ENCODE measurements at regions not wholly inside any gene's neighbourhood (a gene's known extent, or its start where the extent isn't known, plus 50 kb on each side); places are given as distances from the start of the nearest gene placed in this dataset.
A peak's percentile ranks its signal among the peaks of the same experiment; 100 is the strongest.

GRCh38 chr15:39510001-39510701 is 70.7 kb upstream of the THBS1 start:
- H3K36me3 Mint-ChIP-seq: peaks cover 0 to 7% (median 0%) of the 10 kb centered on the region in 3 donors
- no peaks in the 10 kb centered on the region for H3K9me3 ChIP-seq (ENCODE audit: low read length)
- H3K4me1 ChIP-seq (ENCODE audit: insufficient read depth, low read length): no peaks in the 10 kb centered on the region
- no peak overlapping the region for H3K27ac ChIP-seq (ENCODE audit: low read depth, low read length)
- no peak for DNase-seq
- no peak overlapping the region for H3K4me3 Mint-ChIP-seq
- no peaks in the 10 kb centered on the region for H3K36me3 ChIP-seq (ENCODE audit: insufficient read depth, low read length)
- ChIA-PET CTCF (no interaction called here), POLR2A (no interaction called here)
- peaks cover 10 to 15% (median 11%) of the 10 kb centered on the region in 5 donors for H3K9me3 Mint-ChIP-seq
- H3K27ac Mint-ChIP-seq: no peak overlapping the region
- peaks cover 4% of the 10 kb centered on the region for H3K27me3 ChIP-seq (ENCODE audit: insufficient read depth, low read length, poor library complexity, severe bottlenecking)
- H3K4me3 ChIP-seq (ENCODE audit: low read length): no peak overlapping the region
- no peaks in the 10 kb centered on the region for H3K4me1 Mint-ChIP-seq
- peaks cover 18 to 45% of the 10 kb centered on the region in 2 donors for H3K27me3 Mint-ChIP-seq

GRCh38 chr15:39511000-39511915 is 69.6 kb upstream of the THBS1 start:
- Mint-ChIP-seq H3K36me3 (peaks cover 0 to 7% (median 0%) of the 10 kb centered on the region in 3 donors), H3K4me3 (peak overlapping the region in 1 of 7 donors; percentile 33), H3K4me1 (no peaks in the 10 kb centered on the region), H3K27ac (no peak overlapping the region), H3K27me3 (peaks cover 24 to 56% of the 10 kb centered on the region in 2 donors), H3K9me3 (peaks cover 14 to 22% (median 17%) of the 10 kb centered on the region in 5 donors)
- Histone ChIP-seq H3K4me1 (ENCODE audit: insufficient read depth, low read length) (no peaks in the 10 kb centered on the region), H3K27me3 (ENCODE audit: insufficient read depth, low read length, poor library complexity, severe bottlenecking) (peaks cover 4% of the 10 kb centered on the region), H3K9me3 (ENCODE audit: low read length) (no peaks in the 10 kb centered on the region), H3K27ac (ENCODE audit: low read depth, low read length) (no peak overlapping the region), H3K36me3 (ENCODE audit: insufficient read depth, low read length) (no peaks in the 10 kb centered on the region), H3K4me3 (ENCODE audit: low read length) (no peak overlapping the region)
- ChIA-PET POLR2A (no interaction called here), CTCF (no interaction called here)
- no peak for DNase-seq

- H3K27ac ChIP-seq (ENCODE audit: low read depth, low read length): no peak overlapping the region
- CTCF ChIA-PET: no interaction called here
- no peak overlapping the region for H3K4me3 ChIP-seq (ENCODE audit: low read length)
- no peak overlapping the region for H3K4me3 Mint-ChIP-seq
- no peak for DNase-seq
- H3K36me3 ChIP-seq (ENCODE audit: insufficient read depth, low read length): no peaks in the 10 kb centered on the region
- H3K4me1 Mint-ChIP-seq: no peaks in the 10 kb centered on the region
- H3K4me1 ChIP-seq (ENCODE audit: insufficient read depth, low read length): no peaks in the 10 kb centered on the region
- H3K36me3 Mint-ChIP-seq: peaks cover 0 to 7% (median 0%) of the 10 kb centered on the region in 3 donors
- POLR2A ChIA-PET: no interaction called here
- no peaks in the 10 kb centered on the region for H3K9me3 ChIP-seq (ENCODE audit: low read length)
- peaks cover 14 to 23% (median 17%) of the 10 kb centered on the region in 5 donors for H3K9me3 Mint-ChIP-seq
- no peak overlapping the region for H3K27ac Mint-ChIP-seq
- H3K27me3 Mint-ChIP-seq: peaks cover 26 to 59% of the 10 kb centered on the region in 2 donors
- peaks cover 4% of the 10 kb centered on the region for H3K27me3 ChIP-seq (ENCODE audit: insufficient read depth, low read length, poor library complexity, severe bottlenecking)
Measured at GRCh38 chr15:39511916-39512260, 69.0 kb upstream of the THBS1 start.

GRCh38 chr15:39512643-39513042 is 68.2 kb upstream of the THBS1 start:
- peaks cover 4% of the 10 kb centered on the region for H3K27me3 ChIP-seq (ENCODE audit: insufficient read depth, low read length, poor library complexity, severe bottlenecking)
- no peaks in the 10 kb centered on the region for H3K36me3 ChIP-seq (ENCODE audit: insufficient read depth, low read length)
- POLR2A ChIA-PET: no interaction called here
- peaks cover 0 to 7% (median 3%) of the 10 kb centered on the region in 3 donors for H3K36me3 Mint-ChIP-seq
- DNase-seq: no peak
- CTCF ChIA-PET: no interaction called here
- peak overlapping the region in 1 of 8 donors; percentile 1 for H3K27ac Mint-ChIP-seq
- no peak overlapping the region for H3K4me3 Mint-ChIP-seq
- H3K4me3 ChIP-seq (ENCODE audit: low read length): no peak overlapping the region
- no peaks in the 10 kb centered on the region for H3K4me1 ChIP-seq (ENCODE audit: insufficient read depth, low read length)
- H3K9me3 ChIP-seq (ENCODE audit: low read length): no peaks in the 10 kb centered on the region
- no peak overlapping the region for H3K27ac ChIP-seq (ENCODE audit: low read depth, low read length)
- H3K27me3 Mint-ChIP-seq: peaks cover 27 to 66% of the 10 kb centered on the region in 2 donors
- peaks cover 14 to 23% (median 17%) of the 10 kb centered on the region in 5 donors for H3K9me3 Mint-ChIP-seq
- H3K4me1 Mint-ChIP-seq: no peaks in the 10 kb centered on the region

GRCh38 chr15:39513936-39514335 is 66.9 kb upstream of the THBS1 start:
- Mint-ChIP-seq H3K4me3 (no peak overlapping the region), H3K4me1 (no peaks in the 10 kb centered on the region), H3K27ac (no peak overlapping the region), H3K9me3 (peaks cover 14 to 23% (median 17%) of the 10 kb centered on the region in 5 donors), H3K27me3 (peaks cover 24 to 73% of the 10 kb centered on the region in 2 donors), H3K36me3 (peaks cover 0 to 7% (median 3%) of the 10 kb centered on the region in 3 donors)
- Histone ChIP-seq H3K9me3 (ENCODE audit: low read length) (no peaks in the 10 kb centered on the region), H3K4me1 (ENCODE audit: insufficient read depth, low read length) (no peaks in the 10 kb centered on the region), H3K27me3 (ENCODE audit: insufficient read depth, low read length, poor library complexity, severe bottlenecking) (peaks cover 4% of the 10 kb centered on the region), H3K27ac (ENCODE audit: low read depth, low read length) (no peak overlapping the region), H3K4me3 (ENCODE audit: low read length) (no peak overlapping the region), H3K36me3 (ENCODE audit: insufficient read depth, low read length) (no peaks in the 10 kb centered on the region)
- POLR2A ChIA-PET: no interaction called here
- DNase-seq: no peak
- CTCF ChIA-PET: no interaction called here

- Histone ChIP-seq H3K9me3 (ENCODE audit: low read length) (no peaks in the 10 kb centered on the region), H3K36me3 (ENCODE audit: insufficient read depth, low read length) (no peaks in the 10 kb centered on the region), H3K27me3 (ENCODE audit: insufficient read depth, low read length, poor library complexity, severe bottlenecking) (peaks cover 4% of the 10 kb centered on the region), H3K4me3 (ENCODE audit: low read length) (no peak overlapping the region), H3K27ac (ENCODE audit: low read depth, low read length) (no peak overlapping the region), H3K4me1 (ENCODE audit: insufficient read depth, low read length) (no peaks in the 10 kb centered on the region)
- Mint-ChIP-seq H3K36me3 (peaks cover 0 to 7% (median 3%) of the 10 kb centered on the region in 3 donors), H3K9me3 (peaks cover 14 to 23% (median 17%) of the 10 kb centered on the region in 5 donors), H3K4me1 (no peaks in the 10 kb centered on the region), H3K27ac (no peak overlapping the region), H3K27me3 (peaks cover 24 to 80% of the 10 kb centered on the region in 2 donors), H3K4me3 (no peak overlapping the region)
- POLR2A ChIA-PET: no interaction called here
- no peak for DNase-seq
- CTCF ChIA-PET: no interaction called here
Measured at GRCh38 chr15:39514933-39515332, 65.9 kb upstream of the THBS1 start.

- CTCF ChIA-PET: no interaction called here
- Mint-ChIP-seq H3K9me3 (peaks cover 14 to 23% (median 17%) of the 10 kb centered on the region in 5 donors), H3K4me3 (no peak overlapping the region)
Measured at GRCh38 chr15:39515765-39516164, 65.1 kb upstream of the THBS1 start.

More at GRCh38 chr15:39515765-39516164, 65.1 kb upstream of the THBS1 start:
- H3K36me3 ChIP-seq (ENCODE audit: insufficient read depth, low read length): no peaks in the 10 kb centered on the region
- no peaks in the 10 kb centered on the region for H3K4me1 ChIP-seq (ENCODE audit: insufficient read depth, low read length)
- H3K9me3 ChIP-seq (ENCODE audit: low read length): no peaks in the 10 kb centered on the region
- peaks cover 4% of the 10 kb centered on the region for H3K27me3 ChIP-seq (ENCODE audit: insufficient read depth, low read length, poor library complexity, severe bottlenecking)
- Mint-ChIP-seq H3K27me3 (peaks cover 23 to 77% of the 10 kb centered on the region in 2 donors), H3K36me3 (peaks cover 0 to 7% (median 3%) of the 10 kb centered on the region in 3 donors), H3K27ac (no peak overlapping the region), H3K4me1 (no peaks in the 10 kb centered on the region)
- no peak overlapping the region for H3K27ac ChIP-seq (ENCODE audit: low read depth, low read length)
- DNase-seq: no peak
- POLR2A ChIA-PET: no interaction called here
- no peak overlapping the region for H3K4me3 ChIP-seq (ENCODE audit: low read length)
